GM18867 (cell line): ENCODE measurements at regions not wholly inside any gene's neighbourhood (a gene's known extent, or its start where the extent isn't known, plus 50 kb on each side); places are given as distances from the start of the nearest gene placed in this dataset.
"Not testable (repeated sequence)": the region's sequence is repeated elsewhere in the genome, so short reads cannot be mapped to it uniquely, and the experiment has no call there.

Experiments
- ATAC-seq: cut with Tn5 transposase; IDR thresholded peaks from one replicate; pipeline ENCODE4 v1.9.1; 2021; ENCODE audit warnings: mild to moderate bottlenecking, moderate library complexity; ENCODE audit not compliant: unreplicated experiment

DNA sequence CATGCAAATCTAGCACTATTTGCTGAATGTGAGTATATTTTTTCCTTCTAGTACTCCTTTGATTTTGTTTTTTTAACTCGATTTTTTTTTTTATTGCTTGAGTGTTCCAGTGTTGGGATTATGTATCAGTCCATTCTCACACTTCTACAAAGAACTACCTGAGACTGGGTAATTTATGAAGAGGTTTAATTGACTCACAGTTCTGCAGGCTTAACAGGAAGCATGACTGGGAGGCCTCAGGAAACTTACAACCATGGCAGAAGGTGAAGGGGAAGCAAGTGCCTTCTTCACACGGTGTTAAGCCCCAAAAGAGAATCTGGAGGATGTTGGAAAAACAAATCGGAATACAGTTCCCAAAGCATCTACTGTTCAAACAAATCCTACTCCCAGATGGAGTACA, 69.1 kb downstream of the ZNF518B start:
- ATAC-seq, result not testable (repeated sequence)

DNA sequence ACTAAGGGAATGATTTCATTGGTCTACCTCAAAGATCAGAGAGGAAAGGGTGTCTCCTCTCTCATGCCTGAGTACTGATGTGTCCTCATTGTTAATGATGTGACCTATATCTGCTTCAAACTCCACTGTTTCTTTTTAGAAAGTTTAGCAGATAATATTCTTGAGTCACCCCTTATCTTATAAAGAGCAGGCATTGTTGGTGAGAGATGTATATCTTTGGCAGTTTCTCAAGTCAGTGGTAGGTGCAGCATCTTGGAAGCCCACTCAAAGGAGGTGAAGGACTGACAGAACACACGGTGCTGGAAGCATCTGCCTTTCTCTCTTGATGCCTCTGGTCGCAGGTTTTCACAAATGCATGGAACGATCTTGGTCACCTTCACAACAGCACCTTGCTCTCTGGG, 71.2 kb downstream of the ZNF518B start:
- no peak for ATAC-seq

DNA sequence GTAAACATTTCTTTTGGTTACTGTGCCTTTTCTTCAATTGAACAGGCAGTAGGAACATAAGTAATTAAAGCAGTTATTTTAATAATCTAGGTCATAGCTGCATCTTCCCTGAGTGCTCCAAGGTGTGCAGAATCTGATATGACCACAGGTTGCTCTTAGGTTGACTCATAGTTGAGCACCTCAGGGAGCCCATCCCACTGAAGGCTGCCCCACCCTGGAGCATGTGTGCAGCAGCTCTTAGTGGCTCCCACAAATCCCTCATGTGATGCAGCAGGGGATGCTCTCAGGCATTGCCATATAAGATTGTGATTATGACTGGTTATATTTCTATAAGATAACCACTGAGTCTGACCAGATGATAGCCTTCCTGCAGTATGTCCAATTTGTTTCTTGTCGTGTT, 72.3 kb downstream of the ZNF518B start:
- no peak for ATAC-seq

DNA sequence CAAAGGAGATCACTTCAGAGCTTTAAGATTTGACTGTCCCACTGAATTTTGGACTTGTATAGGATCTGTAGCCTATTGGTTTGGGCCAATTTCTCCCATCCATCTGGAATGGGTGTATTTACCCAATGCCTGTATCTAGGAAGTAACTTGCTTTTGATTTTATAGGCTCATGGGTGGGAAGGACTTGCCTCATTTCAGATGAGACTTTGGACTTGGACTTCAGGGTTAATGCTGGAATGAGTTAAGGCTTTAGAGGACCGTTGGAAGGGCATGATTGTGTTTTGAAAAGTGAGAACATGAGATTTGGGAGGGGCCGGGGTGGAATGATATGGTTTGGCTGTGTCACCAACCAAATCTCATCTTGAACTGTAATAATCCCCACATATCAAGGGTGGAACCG, 73.8 kb downstream of the ZNF518B start:
- no peak for ATAC-seq

DNA sequence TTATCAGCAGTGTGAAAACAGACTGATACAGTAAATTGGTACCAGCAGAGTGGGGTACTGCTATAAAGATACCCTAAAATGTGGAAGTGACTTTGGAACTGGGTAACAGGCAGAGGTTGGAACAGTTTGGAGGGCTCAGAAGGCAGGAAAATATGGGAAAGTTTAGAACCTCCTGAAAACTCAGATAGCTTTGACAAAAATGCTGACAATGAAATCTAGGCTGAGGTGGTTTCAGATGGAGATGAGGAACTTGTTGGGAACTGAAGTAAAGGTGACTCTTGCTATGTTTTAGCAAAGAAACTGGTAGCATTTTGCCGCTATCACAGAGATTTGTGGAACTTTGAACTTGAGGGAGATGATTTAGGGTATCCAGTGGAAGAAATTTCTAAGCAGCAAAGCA, 75.1 kb downstream of the ZNF518B start:
- ATAC-seq, result not testable (repeated sequence)

DNA sequence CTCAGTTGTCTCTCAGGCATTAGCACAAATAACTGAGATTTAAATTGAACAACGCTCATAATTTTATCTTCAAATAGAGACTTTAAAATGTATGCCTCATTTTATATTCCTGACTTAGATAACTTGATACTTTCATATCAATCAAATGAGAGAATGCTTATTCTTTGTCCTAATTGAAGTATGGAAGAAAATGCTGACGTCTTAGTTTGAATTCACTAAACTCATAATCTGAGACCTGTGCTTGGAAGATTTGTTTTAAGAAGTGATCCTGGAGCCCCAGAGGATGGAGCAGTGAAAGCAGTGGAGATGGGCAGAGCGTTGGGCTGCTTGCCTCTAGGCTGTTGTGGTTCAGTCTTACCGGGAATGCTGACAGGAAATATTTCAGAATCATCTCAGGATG, 76.1 kb downstream of the ZNF518B start:
- ATAC-seq, result no peak

DNA sequence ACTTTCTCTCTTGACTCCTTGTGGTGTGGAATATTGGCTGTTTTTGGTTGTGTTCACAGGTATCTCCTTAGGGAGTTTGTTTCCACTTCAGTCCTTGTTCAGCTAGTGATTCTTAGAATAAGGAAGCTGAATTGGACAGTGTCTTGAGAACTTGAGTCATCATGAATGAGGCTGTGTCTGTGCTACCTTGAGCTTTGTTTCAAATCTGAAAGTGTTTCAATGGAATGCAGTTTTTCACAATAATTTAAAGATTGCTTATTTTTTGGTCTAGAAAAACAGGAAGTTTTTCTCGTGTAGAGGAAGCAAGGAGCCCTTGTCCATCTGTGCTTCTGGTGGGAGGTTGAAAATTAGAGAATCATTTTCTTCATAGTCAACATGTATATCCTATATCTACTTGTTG, 76.5 kb downstream of the ZNF518B start:
- ATAC-seq, result no peak

DNA sequence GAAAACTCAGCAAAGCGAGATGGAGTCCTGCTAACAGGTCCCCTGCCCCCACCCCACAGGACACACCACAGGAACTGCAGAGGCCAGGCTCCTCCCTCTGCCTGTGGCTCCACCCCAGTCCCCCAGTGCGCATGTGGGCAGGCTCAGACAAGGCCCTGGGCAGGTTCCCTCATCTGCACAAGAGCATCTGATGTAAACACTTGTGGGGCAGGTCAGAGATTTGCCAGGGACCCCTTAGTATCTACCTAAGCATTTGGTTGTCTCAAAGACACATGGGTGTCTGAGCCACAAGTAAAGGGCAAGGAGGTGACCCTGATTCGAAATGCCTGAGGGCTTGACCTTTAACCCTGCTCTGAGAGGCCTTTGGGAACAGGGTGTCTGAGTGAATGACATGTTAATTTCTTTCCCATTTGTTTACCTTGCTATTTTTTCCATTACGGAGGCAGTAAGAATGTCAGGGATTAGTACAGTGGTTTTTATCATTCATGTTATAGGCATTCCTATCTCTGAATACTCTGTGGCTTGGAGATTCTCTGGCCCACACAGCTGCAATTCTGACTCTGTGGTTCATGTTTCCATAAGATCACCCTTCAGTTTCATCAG, 85.3 kb downstream of the ZNF518B start:
- no peak for ATAC-seq

DNA sequence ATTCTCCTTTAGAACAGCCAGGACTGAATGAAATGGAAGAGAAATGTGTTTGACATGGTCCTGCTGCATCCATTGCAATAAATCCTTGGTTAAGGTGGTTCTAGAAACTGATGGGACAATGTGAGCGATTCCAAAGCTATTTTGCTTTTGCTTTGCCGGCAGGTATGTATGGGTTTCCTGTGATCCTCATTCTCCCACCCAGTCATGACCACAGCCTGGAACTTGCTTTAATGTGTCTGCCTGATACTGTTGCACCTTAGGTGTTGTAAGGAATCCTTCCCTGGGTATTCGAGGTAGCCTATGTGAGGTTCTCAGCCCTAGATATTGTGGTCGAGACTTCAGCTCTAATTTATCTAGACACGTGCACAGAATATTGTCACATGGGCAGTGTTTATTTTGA, 86.1 kb downstream of the ZNF518B start:
- no peak for ATAC-seq

DNA sequence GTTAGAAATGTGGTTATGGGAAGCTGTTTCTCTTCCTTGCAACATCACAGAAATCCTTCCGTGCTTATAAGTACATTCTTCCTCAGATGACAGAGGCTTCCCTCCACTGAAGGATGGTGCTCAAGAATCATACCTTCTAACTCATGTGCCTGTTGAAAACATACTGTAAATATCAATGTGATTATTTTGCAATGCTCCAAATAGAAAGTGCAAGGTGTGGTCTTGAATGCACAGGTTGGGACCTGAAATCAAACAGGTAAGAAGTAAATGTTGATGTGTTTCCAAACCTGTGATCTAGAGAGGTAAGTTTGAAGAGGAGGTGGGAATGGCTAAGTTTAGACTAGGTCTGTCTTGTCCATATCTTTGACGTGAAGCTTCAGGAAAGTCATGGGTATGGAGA, 87.7 kb downstream of the ZNF518B start:
- ATAC-seq, result no peak

DNA sequence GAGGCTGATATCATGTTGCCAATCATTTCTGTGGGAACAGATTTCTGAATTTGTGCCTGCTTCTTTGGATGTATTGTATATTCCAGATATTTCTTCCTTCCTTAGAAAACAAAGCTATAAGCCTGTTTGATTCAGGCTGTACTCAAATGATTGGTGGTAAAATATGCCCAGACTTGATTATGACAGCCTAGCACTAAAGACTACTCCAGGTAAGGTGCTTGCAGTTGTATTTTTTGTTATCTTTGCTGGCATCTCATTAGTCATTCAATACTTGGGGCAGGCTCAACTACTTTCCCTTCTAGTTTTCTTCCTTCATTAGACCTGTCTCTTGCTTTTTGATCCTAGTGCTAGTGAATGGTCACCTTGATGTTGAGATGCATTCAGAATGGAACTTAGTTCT, 90.6 kb downstream of the ZNF518B start:
- ATAC-seq, result no peak

DNA sequence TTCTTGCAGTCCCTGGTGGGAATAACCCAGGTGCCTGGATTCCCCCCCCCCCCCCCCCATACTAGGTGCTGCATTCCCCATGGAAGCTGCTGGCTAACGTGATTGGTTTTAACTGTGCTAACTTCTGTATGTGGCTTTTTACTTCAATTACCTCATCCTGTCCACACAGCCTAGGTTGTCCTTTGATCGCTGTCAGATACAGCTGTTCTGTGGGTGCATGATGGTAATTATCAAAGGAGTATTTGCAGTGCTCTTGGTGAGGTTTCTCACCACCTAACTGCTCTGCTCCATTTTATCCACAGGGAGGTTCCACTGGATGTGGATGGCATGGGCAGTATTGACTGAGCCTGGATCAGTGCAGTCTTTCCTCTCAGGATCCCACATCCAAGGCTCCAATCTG, 93.0 kb downstream of the ZNF518B start:
- ATAC-seq, result no peak

DNA sequence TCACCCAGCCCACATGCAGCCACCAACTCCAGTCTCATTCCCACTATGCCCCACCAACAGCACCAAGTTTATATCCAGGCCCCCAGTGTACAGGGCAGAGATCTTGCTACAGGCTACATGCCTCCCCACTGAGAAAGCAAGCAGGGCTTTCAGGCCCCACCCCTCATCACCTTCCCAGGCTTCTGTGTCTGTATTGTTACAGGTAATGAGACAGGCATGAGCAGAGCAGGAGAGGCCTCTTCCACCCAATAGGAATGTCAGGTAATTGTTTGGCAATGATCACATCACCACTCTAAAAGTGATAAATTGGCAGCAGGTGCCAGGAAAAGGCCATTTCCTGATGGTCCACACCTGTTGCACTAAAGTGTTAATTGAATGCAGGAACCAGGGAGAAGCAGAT, 102.5 kb downstream of the ZNF518B start:
- no peak for ATAC-seq

DNA sequence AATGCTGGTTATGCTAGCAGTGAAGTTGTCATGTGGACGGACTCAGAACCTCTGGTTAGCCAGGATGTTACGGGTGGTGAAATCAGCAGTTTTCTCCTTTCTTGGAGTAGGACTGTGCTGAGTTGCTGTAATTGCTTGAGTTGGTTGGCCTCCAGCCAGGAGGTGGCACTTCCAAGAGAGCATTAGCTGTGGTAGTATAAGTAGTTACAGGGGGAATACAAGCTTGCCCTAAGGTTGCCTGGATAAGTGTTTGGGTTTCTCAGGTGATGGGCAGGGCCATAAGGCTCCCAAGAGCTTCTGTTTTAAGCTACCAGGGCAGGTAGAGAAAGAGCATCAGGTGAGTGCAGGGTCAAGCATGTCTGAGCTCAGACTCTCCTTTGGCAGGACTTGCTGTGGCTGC, 103.0 kb downstream of the ZNF518B start:
- ATAC-seq, result no peak

DNA sequence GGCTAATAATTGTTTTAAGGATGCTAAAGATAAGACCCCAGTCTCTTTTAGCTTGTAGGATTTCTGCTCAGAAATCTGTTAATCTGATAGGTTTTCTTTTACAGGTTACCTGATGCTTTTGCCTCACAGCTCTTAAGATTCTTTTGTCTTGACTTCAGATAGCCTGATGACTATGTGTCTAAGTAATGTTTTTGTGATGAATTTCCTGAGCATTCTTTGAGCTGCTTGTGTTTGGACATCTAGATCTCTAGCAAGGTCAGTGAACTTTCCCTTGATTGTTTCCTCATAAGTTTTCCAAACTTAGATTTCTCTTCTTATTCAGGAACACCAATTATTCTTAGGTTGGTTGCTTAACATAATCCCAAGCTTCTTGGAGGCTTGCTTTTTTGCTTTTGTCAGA, 104.1 kb downstream of the ZNF518B start:
- no peak for ATAC-seq

DNA sequence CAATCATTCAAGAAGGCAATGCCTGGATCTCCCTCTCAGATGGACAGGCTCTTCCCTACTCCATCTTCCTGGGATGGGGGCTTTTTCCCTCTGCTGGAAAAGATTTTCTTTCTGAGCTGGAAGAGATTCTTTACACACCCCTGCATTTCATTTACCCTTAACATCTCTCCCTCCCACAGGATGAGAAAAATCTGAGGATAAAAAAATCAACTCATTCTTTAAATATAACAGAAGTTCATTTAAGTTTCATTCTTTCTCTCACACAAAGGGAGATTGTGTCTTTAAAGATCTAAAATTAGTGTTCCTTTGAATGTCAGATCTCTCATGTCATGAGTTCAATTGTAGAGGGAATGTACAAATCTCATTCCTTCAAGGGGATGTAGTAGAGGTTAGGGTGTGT, 109.0 kb downstream of the ZNF518B start:
- no peak for ATAC-seq

DNA sequence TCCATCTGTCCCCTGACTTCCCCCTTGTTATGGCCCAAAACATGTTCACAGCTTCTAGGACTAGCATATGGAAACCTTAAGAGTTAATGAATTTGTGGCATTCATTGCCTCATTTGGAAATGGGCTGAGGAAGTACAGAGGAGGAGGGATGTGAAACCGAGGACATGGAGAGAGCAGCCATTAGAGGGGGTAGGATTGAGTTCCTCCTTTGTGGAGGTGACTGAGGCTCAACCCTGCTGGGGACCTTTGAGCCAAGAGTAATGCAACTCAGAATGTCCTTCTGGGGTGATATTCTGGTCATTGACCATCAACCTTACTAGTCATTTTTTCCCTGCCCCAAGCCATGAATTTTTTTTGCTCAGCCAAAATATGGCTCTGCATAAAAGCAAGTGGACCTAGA, 109.4 kb downstream of the ZNF518B start:
- ATAC-seq, result no peak

DNA sequence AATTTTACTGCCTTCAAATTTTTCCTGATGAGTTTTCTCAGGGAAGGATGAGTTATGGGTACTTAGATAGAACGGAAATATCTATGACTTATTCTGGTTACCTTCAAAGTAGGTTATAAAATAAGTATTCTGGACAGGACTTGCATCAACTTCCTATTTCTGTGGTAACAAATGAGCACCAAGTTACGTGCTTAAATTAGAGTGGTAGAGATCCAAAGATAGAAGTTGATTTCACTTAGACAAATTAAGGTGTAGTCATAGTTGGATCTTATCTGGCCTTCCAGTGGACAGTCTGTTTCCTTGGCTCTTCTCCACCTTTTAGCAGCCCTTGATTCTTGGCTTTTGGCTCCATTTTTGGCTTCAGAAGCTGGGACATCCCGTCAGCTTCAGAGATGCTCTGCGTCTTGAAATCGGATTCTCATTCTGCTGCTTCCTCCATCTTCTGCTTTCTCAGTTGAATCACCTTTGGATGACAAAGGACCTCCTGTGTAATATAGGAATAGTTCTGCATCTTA, 109.9 kb downstream of the ZNF518B start:
- ATAC-seq, result no peak

DNA sequence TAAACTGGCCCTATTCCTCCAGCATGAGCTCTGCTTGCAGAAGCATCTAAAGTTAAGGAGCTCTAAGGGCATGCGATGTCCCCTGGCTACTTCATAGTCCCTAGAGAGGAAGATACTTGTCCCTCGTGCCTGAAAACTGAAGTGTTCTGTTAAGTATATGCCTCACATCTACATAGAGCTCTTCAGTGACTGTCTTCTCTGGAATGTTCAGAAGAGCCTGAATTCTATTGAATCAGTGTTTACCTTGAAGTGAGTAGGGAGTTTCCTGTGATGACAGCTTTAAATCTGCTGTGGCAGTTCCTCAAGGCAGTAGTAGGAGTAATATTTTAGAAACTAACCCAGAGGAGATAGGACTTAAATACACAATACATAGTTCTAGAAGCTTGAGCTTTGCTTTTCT, 111.2 kb downstream of the ZNF518B start:
- no peak for ATAC-seq

DNA sequence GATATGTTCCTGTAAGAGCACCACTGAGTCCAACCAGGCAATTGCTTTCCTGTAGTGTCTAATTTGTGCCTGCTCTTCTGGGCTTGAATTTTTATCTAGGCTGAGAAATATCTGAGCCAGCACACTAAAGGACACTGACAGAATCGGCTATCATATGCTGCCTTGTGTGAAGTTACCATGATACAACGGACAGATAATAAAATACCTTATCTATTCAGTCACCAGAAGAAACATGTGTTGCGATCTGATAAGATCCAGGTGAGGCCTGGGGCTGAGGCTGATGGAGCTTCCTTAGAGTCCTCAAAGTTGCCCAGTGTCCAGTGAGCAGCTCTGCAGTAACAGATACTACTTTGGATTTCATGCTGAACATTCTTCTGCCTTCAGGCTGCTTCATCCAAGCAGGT, 111.8 kb downstream of the ZNF518B start:
- no peak for ATAC-seq

DNA sequence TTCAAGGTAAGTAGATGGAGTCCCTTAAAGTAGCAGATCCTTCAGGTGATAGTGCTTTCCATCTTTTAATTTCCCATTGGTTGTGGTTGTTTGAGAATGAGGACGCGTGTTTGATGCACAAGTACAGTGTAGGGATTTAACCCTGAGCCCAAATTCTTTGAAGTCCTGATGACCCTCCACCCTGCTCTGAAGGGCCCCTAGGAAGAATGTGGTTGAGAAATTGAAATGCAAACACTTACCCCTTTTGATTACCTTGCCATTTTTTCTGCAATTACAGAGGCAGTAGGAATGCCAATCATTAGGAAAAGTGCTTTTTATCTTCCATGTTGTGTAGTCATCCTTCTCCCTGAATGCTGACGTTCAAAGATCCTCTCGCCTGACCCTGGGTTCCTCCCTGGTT, 112.4 kb downstream of the ZNF518B start:
- ATAC-seq, result no peak

DNA sequence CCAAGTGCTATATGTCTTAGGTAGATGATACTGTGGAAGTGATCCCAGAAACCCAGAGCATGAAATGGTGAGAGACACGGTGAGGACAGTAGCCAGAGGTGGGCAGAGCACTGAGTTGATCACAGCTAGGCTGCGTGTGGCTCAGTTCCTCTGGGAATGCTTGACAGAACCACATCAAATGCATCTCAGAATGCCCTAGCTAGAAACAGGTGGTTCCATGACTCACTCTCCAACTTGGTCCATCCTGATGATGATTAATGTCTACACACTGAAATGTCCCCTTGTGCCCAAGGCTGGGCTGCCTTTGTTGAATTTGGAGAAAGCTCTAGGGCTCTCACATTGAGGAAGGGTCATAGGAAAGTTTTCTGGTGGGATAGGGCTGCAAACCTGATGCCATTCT, 113.6 kb downstream of the ZNF518B start:
- ATAC-seq, result no peak

DNA sequence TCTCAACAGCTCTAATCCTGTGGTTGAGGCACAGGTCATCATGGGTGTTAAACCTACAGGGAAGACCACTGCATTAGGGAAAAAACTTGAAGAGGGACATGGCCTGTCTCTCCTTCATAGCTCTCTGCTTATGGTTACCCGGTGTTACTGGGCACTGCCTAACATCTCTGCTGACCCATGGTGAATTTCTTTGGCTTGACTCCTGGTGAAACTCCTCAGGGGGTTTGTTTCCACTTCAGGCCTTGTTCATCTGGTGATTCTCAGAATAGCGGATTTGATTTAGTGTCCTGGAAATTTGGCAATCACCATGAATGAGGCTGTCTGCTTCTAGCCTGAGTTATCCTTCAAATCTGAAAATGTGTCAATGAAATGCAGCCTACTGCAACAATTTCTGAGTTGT, 114.4 kb downstream of the ZNF518B start:
- ATAC-seq, result no peak
